HG03565 (cell line): ENCODE measurements at regions not wholly inside any gene's neighbourhood (a gene's known extent, or its start where the extent isn't known, plus 50 kb on each side); places are given as distances from the start of the nearest gene placed in this dataset.

ENCODE experiments used
- ATAC-seq: cut with Tn5 transposase; IDR thresholded peaks from one replicate; pipeline ENCODE4 v1.9.1; 2021; ENCODE audit warnings: mild to moderate bottlenecking, moderate library complexity; ENCODE audit not compliant: unreplicated experiment

- ATAC-seq, result no peak
Observed at GRCh38 chr13:90401150-90401549, 946.3 kb upstream of the MIR17HG start.

GRCh38 chr13:90402102-90402501 lies 945.4 kb upstream of the MIR17HG start:
- no peak for ATAC-seq

- no peak for ATAC-seq
Observed at GRCh38 chr13:90402613-90403012, 944.9 kb upstream of the MIR17HG start.

GRCh38 chr13:90403330-90404082 lies 944.0 kb upstream of the MIR17HG start:
- ATAC-seq, result no peak

- no peak for ATAC-seq
Observed at GRCh38 chr13:90405301-90405700, 942.2 kb upstream of the MIR17HG start.

- no peak for ATAC-seq
Observed at GRCh38 chr13:90412980-90413379, 934.5 kb upstream of the MIR17HG start.

GRCh38 chr13:90413548-90413947 lies 933.9 kb upstream of the MIR17HG start:
- ATAC-seq, result no peak

GRCh38 chr13:90414691-90415596 lies 932.5 kb upstream of the MIR17HG start:
- no peak for ATAC-seq

- no peak for ATAC-seq
Observed at GRCh38 chr13:90415902-90416301, 931.6 kb upstream of the MIR17HG start.

GRCh38 chr13:90416519-90416918 lies 931.0 kb upstream of the MIR17HG start:
- no peak for ATAC-seq

GRCh38 chr13:90416938-90417337 lies 930.5 kb upstream of the MIR17HG start:
- no peak for ATAC-seq

GRCh38 chr13:90420683-90421082 lies 926.8 kb upstream of the MIR17HG start:
- ATAC-seq, result no peak

GRCh38 chr13:90427322-90428272 lies 919.9 kb upstream of the MIR17HG start:
- no peak for ATAC-seq

GRCh38 chr13:90428522-90429210 lies 918.8 kb upstream of the MIR17HG start:
- no peak for ATAC-seq

- ATAC-seq, result no peak
Observed at GRCh38 chr13:90430127-90430526, 917.4 kb upstream of the MIR17HG start.

- no peak for ATAC-seq
Observed at GRCh38 chr13:90436697-90437096, 910.8 kb upstream of the MIR17HG start.

GRCh38 chr13:90438576-90438975 lies 908.9 kb upstream of the MIR17HG start:
- no peak for ATAC-seq

GRCh38 chr13:90443268-90443667 lies 904.2 kb upstream of the MIR17HG start:
- no peak for ATAC-seq

GRCh38 chr13:90444232-90444631 lies 903.3 kb upstream of the MIR17HG start:
- no peak for ATAC-seq

- no peak for ATAC-seq
Observed at GRCh38 chr13:90445179-90445578, 902.3 kb upstream of the MIR17HG start.
